Neural cell (in vitro differentiated cells): ENCODE measurements at regions not wholly inside any gene's neighbourhood (a gene's known extent, or its start where the extent isn't known, plus 50 kb on each side); places are given as distances from the start of the nearest gene placed in this dataset.

Experiments
- EZH2 ChIP-seq: fragments of 200-600, 300-800 bp; shearing (Covaris generic), sonication (generic); IDR thresholded peaks from 2 replicates; pipeline ENCODE4 v1.6.1; 2014; ENCODE audit warnings: antibody characterized with exemption, low read length, borderline replicate concordance, mild to moderate bottlenecking; ENCODE audit not compliant: insufficient read depth, poor library complexity, severe bottlenecking
- POLR2AphosphoS5 ChIP-seq: IDR thresholded peaks from 2 replicates; pipeline ENCODE4 v1.6.1; 2012
- RAD21 ChIP-seq: fragments of 450-650 bp; conservative IDR thresholded peaks from 2 replicates; pipeline ENCODE4 v1.6.1; 2014; ENCODE audit warnings: antibody characterized with exemption, mild to moderate bottlenecking, moderate library complexity
- TAF1 ChIP-seq: IDR thresholded peaks from 2 replicates; pipeline ENCODE4 v1.6.1; 2012; ENCODE audit warnings: low read depth
- TF ChIP-seq, protein P1 (sequence below): fragments of 450-650 bp; IDR thresholded peaks from 2 replicates; pipeline ENCODE4 v1.5.1; 2014; ENCODE audit warnings: antibody characterized with exemption, mild to moderate bottlenecking, moderate library complexity; ENCODE audit not compliant: poor library complexity, severe bottlenecking

DNA sequence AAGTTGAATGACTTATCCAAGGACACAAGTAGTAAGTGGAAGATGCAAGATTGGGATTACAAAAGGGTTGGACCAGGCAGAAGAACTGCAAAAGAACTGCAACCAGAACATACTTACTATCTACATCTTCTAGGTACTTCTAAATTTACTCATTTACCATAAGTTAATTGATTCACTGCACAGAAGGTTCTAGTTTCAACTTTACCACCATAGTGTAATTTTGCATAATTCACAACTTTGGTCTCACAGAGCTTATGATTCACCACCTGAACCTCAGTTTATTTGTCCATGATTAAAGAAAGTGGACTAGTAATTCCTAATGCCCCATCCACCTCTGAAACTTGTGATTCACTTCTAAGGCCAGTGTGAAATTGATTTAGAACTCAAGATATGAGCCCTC lies 236.8 kb upstream of the UBE2E2 start:
- TF ChIP-seq, protein P1, sequence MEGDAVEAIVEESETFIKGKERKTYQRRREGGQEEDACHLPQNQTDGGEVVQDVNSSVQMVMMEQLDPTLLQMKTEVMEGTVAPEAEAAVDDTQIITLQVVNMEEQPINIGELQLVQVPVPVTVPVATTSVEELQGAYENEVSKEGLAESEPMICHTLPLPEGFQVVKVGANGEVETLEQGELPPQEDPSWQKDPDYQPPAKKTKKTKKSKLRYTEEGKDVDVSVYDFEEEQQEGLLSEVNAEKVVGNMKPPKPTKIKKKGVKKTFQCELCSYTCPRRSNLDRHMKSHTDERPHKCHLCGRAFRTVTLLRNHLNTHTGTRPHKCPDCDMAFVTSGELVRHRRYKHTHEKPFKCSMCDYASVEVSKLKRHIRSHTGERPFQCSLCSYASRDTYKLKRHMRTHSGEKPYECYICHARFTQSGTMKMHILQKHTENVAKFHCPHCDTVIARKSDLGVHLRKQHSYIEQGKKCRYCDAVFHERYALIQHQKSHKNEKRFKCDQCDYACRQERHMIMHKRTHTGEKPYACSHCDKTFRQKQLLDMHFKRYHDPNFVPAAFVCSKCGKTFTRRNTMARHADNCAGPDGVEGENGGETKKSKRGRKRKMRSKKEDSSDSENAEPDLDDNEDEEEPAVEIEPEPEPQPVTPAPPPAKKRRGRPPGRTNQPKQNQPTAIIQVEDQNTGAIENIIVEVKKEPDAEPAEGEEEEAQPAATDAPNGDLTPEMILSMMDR: no peak
- TF ChIP-seq RAD21: no peak
- TF ChIP-seq TAF1: no peak
- no peak for TF ChIP-seq EZH2
- no peak for TF ChIP-seq POLR2AphosphoS5
